Inflammatory macrophage treated with lipopolysaccharide for 4 hours (primary cell): ENCODE measurements at regions not wholly inside any gene's neighbourhood (a gene's known extent, or its start where the extent isn't known, plus 50 kb on each side); places are given as distances from the start of the nearest gene placed in this dataset.

Experiments used
- DNase-seq: peaks from one replicate; pipeline ENCODE4 v3.0.0-alpha.2; 2020

GRCh38 chr5:160511280-160511929 lies 89.8 kb downstream of the PTTG1 start:
- no peak for DNase-seq
